NCI-H2107 treated with DMSO at 0.1 percent for 48 hours (cell line): ENCODE measurements at regions not wholly inside any gene's neighbourhood (a gene's known extent, or its start where the extent isn't known, plus 50 kb on each side); places are given as distances from the start of the nearest gene placed in this dataset.

Experiments used
- DNase-seq: peaks from one replicate; lab custom pipeline; 2025; ENCODE audit not compliant: unreplicated experiment; lab: John Stamatoyannopoulos, UW

DNA sequence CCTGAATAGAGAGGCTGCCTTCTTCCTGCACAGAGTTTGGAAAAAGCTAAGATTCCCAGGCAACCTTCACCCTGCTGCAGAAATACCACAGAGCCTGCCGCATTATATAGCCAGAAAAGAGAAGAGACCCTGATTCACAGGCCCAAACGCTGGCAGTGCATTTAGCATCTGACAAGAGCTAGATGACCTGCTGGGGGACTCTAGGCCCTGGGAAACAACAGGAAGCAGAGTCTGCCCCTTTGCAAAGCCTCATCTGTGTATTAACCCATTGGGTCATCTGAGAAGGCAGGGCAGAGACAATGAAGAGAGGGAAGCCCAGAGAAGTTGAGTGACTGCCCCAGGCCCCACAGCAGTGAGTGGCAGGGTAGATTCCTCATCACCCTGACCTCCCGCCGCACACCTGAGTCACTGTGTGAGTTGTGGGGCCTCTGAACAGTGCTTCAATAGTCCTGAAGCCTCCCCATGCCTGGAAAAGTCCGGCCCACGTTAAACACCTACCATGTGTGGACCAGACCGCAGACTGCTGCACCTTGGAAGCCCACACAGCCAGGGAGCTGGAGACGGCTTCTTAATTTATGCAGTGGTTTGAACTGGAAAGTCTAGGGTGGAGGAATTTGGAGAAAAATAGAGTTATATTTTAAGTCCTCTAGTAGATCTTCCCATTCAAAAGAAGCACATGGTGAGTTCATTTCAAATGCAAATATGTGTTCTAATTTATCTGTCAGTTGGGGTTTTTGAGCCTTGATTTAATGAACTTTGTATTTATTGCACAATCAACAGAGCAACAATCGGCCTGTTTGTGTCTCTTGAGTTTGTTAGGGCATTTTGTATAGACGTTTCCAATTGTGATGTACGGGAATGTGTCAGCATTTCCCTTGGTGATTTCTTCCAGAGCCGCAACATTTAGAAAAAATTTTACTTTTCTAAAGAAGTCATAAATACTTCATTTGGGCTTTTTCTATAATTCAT lies 80.4 kb upstream of the GPR26 start:
- DNase-seq: no peak

GRCh38 chr10:123587110-123587509 lies 79.0 kb upstream of the GPR26 start:
- DNase-seq: no peak

DNA sequence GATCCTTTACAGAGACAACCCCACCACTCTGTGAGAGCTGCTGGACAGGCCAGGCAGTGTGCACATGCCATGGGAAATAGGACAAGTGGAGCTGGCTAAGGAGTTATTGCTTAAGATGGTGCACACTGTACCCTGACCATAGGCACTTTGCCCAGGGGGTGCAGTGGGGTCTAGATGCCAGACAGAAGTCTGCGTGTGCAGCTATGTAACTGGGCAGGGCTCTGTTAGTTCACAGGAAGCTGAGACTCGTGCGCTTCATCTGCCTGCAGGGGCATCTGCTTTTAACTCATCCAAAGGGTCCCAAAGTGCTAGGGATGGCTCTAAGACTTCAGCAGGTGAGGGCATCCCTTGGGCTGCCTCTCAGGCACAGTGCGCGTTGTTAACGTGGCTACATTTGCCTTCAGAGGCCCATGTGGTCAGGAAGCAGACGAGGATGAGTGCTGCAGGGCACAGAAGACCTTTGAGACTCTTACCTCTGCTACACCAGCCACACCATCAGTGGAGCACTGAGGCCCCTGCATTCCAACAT lies 77.7 kb upstream of the GPR26 start:
- DNase-seq: no peak

DNA sequence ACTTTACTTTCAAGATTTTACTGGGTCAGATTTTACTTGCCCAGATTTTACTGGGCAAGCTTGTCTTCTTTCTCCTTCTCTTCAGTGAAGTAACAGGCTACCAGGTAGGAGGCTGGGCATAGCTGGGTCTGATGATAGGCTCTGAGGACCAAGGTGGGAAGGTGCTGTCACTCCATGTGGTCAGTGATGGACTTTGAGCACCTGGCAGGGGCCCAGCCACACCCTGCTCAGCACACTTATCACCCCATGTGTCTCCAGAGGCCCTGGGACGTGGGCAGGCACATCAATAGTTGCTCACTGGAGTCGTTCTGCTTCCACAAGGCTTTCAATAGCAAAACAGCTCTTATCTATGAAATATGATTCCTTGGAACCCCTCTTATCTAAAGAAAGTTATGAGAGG lies 70.5 kb upstream of the GPR26 start:
- DNase-seq: no peak

GRCh38 chr10:123597676-123598075 lies 68.5 kb upstream of the GPR26 start:
- DNase-seq: no peak

DNA sequence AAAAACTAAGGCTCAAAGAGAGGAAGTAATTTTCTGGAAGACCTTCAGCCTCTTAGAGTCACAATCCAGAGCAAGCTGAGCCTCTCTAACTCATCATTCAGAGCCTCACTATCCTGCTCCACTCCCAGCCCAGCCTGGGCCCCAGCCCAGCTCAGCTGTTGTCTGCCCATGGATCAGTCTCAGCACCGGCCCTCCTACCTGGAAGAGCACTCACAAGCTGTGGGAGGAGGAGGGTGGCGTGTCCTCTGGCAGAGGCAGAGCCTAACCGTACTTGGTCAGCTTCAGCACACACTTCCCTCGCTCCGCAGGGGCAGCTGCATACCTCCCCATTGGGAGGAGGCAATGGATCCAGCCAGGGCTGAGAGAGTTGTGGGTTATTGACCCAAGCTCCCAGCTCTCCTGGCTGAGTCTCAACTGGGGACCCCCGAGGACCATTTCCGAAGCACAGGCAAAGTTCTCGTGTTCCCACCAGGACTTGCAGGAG lies 66.7 kb upstream of the GPR26 start:
- DNase-seq: no peak

DNA sequence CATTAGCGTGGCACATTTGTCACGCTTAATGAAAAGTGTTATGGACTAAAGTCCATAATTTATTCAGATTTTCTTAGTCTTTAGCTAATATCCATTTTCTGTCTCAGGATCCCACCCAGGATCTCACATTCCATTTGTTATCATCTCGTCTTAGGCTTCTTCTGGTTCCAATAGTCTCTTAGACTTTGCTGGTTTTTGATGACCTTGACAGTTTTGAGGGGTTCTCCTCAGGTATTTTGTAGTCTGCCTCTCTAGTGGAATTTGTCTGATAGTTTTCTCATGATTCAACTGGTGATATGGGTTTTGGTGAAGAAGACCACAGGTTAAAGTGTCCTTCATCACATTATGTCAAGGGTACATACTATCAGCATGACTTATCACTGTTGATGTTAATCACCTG lies 66.0 kb upstream of the GPR26 start:
- DNase-seq: no peak

GRCh38 chr10:123603130-123603529 lies 63.0 kb upstream of the GPR26 start:
- DNase-seq: no peak

DNA sequence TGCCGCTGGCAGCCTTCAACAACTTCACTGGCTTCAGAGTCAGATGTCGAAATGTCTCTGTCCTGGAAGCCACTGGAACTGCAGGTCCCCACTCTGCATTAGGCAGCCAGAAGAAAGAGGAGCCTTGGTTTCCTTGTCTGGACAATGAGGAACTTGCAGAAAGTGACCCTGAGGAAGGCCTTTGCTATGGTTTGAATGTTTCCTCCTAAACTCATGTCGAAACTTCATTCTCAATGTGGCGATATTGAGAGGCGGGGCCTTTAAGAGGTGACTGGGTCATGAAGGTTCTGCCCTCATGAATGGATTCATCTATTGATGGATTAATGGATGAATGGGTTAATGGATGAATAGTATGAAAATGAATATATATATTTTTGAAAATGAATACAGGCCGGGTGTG lies 61.6 kb upstream of the GPR26 start:
- no peak for DNase-seq

GRCh38 chr10:123606006-123606405 lies 60.1 kb upstream of the GPR26 start:
- no peak for DNase-seq

GRCh38 chr10:123606955-123607354 lies 59.2 kb upstream of the GPR26 start:
- no peak for DNase-seq

- no peak for DNase-seq
These were observed 58.8 kb upstream of the GPR26 start for GRCh38 chr10:123607386-123607785.

DNA sequence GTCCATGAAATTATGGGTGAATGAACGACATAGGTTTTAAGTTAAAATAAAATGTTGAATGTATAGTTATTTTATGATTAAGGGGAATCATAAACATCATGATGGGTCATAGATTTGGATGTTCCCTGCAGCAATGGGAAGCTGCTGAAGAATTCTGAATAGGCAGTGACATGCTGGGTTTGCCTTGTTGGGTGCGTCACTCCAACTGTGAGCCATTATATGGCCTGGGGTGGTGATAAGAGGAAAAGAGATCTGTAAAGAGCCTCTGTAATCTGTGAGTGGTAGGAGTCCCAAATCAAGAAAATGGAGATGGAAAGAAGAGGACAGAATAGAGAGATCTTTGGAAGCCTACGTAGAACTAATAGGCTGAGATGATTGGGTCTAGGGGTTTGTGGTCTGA lies 58.1 kb upstream of the GPR26 start:
- DNase-seq: no peak

DNA sequence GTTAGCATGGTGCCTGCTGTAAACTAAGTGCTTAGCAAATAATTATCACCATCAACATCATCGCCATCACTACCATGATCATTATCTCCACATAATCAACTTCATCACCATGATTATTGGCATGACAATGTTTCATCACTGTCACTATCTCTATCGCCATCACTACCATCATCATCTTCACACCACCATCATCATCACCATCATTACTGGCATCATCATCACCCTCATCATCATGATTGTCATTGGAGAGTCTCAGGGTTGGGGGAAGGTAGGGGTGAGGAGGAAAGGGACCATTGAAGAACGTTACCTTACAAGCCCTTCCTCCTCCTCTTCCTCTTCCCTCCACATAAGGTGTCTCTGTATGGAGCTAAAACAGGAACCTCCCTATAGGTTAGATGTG lies 54.9 kb upstream of the GPR26 start:
- no peak for DNase-seq

DNA sequence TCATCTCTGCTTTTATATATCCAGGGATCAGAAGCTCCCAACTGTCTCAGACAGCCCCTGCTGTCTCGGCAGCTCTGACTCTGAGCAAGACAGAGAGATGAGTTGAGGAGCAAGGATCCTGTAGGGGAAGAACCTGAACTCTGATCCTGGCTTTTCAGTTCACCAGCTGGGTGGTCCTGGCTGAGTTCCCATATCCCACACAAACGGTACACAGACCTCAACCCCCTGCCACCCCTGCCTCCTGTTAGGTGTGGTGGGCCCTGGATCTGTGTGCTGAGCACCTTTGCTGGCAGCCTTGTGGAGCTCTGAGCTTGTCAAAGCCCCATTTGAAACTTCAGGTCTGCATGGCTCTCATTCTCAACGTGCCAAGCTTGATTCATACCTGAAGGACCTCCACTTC lies 54.3 kb upstream of the GPR26 start:
- no peak for DNase-seq

DNA sequence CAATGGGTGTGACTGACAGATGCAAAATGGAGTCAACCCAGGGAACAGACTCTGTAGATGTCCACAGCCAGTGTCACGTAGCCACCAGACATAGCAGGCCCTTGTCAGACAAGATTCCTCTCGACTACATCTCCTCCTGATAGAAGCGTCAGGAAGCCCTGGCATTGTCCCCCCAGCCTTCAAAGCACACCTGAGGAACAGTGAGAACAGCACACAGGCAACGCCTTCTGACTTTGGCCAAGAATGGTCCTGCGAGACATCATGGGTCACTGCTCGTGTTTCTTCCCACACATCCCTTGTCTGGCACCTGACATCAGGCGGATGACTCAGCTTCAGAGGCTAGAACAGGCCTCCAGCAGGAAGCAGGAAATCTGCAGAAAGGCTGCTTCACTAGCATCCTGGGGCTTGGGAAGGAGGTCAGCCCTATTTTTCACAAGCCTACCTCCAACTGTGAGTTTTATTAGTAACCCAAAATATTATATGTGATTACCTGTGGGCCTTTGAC lies 52.8 kb upstream of the GPR26 start:
- no peak for DNase-seq

GRCh38 chr10:123614888-123615287 lies 51.3 kb upstream of the GPR26 start:
- DNase-seq: no peak
